C4-2B (cell line): ENCODE measurements at regions not wholly inside any gene's neighbourhood (a gene's known extent, or its start where the extent isn't known, plus 50 kb on each side); places are given as distances from the start of the nearest gene placed in this dataset.

ENCODE experiments used
- ZFX ChIP-seq: fragments of 450-650 bp; IDR thresholded peaks from 2 replicates; pipeline ENCODE4 v1.6.1; 2017
- TF ChIP-seq, protein P1 (sequence below): fragments of 450-650 bp; conservative IDR thresholded peaks from 2 replicates; pipeline ENCODE4 v1.5.1; 2017; ENCODE audit warnings: mild to moderate bottlenecking

DNA sequence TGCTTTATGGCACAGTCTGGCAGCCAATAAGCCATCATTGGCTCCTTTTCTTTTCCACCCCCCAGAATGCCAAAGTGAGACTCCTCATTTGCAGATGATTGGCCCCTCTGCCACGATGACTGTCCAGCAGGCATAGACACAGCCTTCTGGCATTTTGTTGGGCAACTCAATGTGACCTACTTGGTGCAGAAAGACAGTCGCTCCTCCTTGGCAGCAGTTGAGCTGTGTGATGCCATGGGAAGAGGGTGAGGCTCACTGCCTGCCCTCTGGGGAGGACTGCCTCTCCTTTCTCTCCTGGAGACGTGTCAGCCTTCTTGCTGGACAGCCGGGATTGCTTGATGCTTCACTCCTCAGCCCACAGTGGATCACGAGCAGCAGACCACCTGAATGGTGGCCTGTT is 264.9 kb downstream of the C12orf75 start:
- TF ChIP-seq ZFX: no peak
- TF ChIP-seq, protein P1, sequence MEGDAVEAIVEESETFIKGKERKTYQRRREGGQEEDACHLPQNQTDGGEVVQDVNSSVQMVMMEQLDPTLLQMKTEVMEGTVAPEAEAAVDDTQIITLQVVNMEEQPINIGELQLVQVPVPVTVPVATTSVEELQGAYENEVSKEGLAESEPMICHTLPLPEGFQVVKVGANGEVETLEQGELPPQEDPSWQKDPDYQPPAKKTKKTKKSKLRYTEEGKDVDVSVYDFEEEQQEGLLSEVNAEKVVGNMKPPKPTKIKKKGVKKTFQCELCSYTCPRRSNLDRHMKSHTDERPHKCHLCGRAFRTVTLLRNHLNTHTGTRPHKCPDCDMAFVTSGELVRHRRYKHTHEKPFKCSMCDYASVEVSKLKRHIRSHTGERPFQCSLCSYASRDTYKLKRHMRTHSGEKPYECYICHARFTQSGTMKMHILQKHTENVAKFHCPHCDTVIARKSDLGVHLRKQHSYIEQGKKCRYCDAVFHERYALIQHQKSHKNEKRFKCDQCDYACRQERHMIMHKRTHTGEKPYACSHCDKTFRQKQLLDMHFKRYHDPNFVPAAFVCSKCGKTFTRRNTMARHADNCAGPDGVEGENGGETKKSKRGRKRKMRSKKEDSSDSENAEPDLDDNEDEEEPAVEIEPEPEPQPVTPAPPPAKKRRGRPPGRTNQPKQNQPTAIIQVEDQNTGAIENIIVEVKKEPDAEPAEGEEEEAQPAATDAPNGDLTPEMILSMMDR: no peak
